HepG2 (cell line): ENCODE measurements at regions not wholly inside any gene's neighbourhood (a gene's known extent, or its start where the extent isn't known, plus 50 kb on each side); places are given as distances from the start of the nearest gene placed in this dataset.

Source experiments
- ATAC-seq: fragments of 200-7000 bp; cut with Tn5 transposase; 3 replicates; pipeline ENCODE4 v1.9.1; 2020; ENCODE audit warnings: mild to moderate bottlenecking, moderate library complexity
- BruUV-seq: library from RNA; stranded (reverse); fragments of 400-500 nt; replicated peaks from 2 replicates; lab custom pipeline; 2021; lab: Mats Ljungman, UMichigan
- CTCF ChIA-PET: fragments of 300-600 bp; formaldehyde crosslinking; extraction: SDS; loops from one replicate; lab custom pipeline; 2021; ENCODE audit warnings: low total read pairs, inconsistent platforms, low intra/inter-chr PET ratio; lab: Yijun Ruan, JAX
- POLR2A ChIA-PET: fragments of 350-600 bp; sonication (Branson Sonifier 250); formaldehyde crosslinking; loops from one replicate; lab custom pipeline; 2020; ENCODE audit warnings: antibody characterized with exemption, inconsistent platforms; lab: Yijun Ruan, JAX
- DNase-seq: peaks from one replicate; pipeline ENCODE4 v3.0.0-alpha.2; 2015; ENCODE audit warnings: low spot score
- FAIRE-seq: peaks from 3 replicates; lab custom pipeline; 2011; peaks lifted over from hg19 to GRCh38; lab: Jason Lieb, UNC
- H2AFZ ChIP-seq: one replicate; pipeline ENCODE4 v1.6.1; 2011; ENCODE audit warnings: low read length, inconsistent platforms
- H3K27ac ChIP-seq: fragments of 300-600 bp; 3 replicates; pipeline ENCODE4 v1.8.0; 2011; ENCODE audit warnings: mixed run types, mild to moderate bottlenecking, mixed read lengths, low read length, inconsistent platforms; ENCODE audit not compliant: insufficient read depth; ENCODE audit errors: extremely low read length
- H3K27me3 ChIP-seq, 2 experiments: fragments of 200-600 bp in 1 of 2; 2 replicates in 1 of 2; 3 replicates in 1 of 2; pipeline versions ENCODE4 v1.6.0 to v1.8.0; 2011; ENCODE audit warnings: low read length in 2 of 2, mild to moderate bottlenecking in 2 of 2, moderate library complexity in 2 of 2, inconsistent platforms in 1 of 2; ENCODE audit not compliant: insufficient read depth in 2 of 2, control insufficient read depth in 1 of 2
- H3K36me3 ChIP-seq, 2 experiments: fragments of 200-600 bp in 1 of 2; replicated peaks in 1 of 2; 2 replicates in 1 of 2; 3 replicates in 1 of 2; pipeline versions ENCODE4 v1.5.1 to v1.8.0; 2011; ENCODE audit warnings: low read length in 2 of 2, inconsistent platforms in 1 of 2; ENCODE audit not compliant: insufficient read depth in 2 of 2, control insufficient read depth in 1 of 2
- H3K4me1 ChIP-seq: 2 replicates; pipeline ENCODE4 v1.5.1; 2012; ENCODE audit warnings: low read length, inconsistent platforms; ENCODE audit not compliant: insufficient read depth
- H3K4me2 ChIP-seq: 2 replicates; pipeline ENCODE4 v1.6.0; 2011; ENCODE audit warnings: low read depth, low read length, inconsistent platforms
- H3K4me3 ChIP-seq, 3 experiments: fragments of 200-600 bp in 1 of 3; sonication (generic), shearing (Covaris generic) in 1 of 3; replicated peaks in 1 of 3; 2 replicates each; pipeline ENCODE4 v1.5.1; 2011 to 2016; ENCODE audit warnings: low read length in 3 of 3, inconsistent platforms in 2 of 3, low read depth in 2 of 3, mild to moderate bottlenecking in 2 of 3, control low read depth in 1 of 3, mixed read lengths in 1 of 3; ENCODE audit not compliant: insufficient read depth in 1 of 3
- H3K79me2 ChIP-seq: one replicate; pipeline ENCODE4 v1.6.1; 2011; ENCODE audit warnings: low read length, inconsistent platforms; ENCODE audit not compliant: insufficient read depth
- H3K9ac ChIP-seq: 2 replicates; pipeline ENCODE4 v1.6.0; 2011; ENCODE audit warnings: mild to moderate bottlenecking, low read depth, low read length, inconsistent platforms; ENCODE audit not compliant: insufficient read depth
- H3K9me3 ChIP-seq: 2 replicates; pipeline ENCODE4 v1.5.1; 2012; ENCODE audit warnings: mild to moderate bottlenecking, low read length
- H4K20me1 ChIP-seq: 2 replicates; pipeline ENCODE4 v1.6.0; 2011; ENCODE audit warnings: inconsistent platforms, mild to moderate bottlenecking, low read length, moderate library complexity; ENCODE audit not compliant: insufficient read depth
- ETV6 ChIP-seq: sonication (generic); formaldehyde crosslinking; conservative IDR thresholded peaks from 2 replicates; pipeline ENCODE4 v1.4.0; 2020; ENCODE audit warnings: missing genetic modification reagents
- SOX13 ChIP-seq, 3 experiments: fragments of 450-650 bp in 1 of 3; sonication (generic) in 1 of 3; formaldehyde crosslinking in 1 of 3; IDR thresholded peaks in 2 of 3; conservative IDR thresholded peaks in 1 of 3; 2 replicates each; pipeline versions ENCODE4 v1.5.0 to v1.6.1; 2016 to 2020; ENCODE audit warnings: antibody characterized with exemption in 1 of 3, mild to moderate bottlenecking in 1 of 3, missing compliant biosample characterization in 1 of 3, missing genetic modification reagents in 1 of 3, moderate library complexity in 1 of 3
- ZNF674 ChIP-seq: sonication (generic); formaldehyde crosslinking; IDR thresholded peaks from 2 replicates; pipeline ENCODE4 v1.5.0; 2020; ENCODE audit warnings: low read depth, mild to moderate bottlenecking, missing genetic modification reagents
- ZNF709 ChIP-seq: sonication (generic); formaldehyde crosslinking; IDR thresholded peaks from 2 replicates; pipeline ENCODE4 v1.5.0; 2020; ENCODE audit warnings: mild to moderate bottlenecking, missing genetic modification reagents
- ZNF768 ChIP-seq: sonication (generic); formaldehyde crosslinking; IDR thresholded peaks from 2 replicates; pipeline ENCODE4 v1.4.0; 2020; ENCODE audit warnings: missing genetic modification reagents
- WGBS: methylation state at CpG from one replicate; pipeline ENCODE4 v1.1.6; 2017; ENCODE audit warnings: low lambda C conversion rate; 5-methylcytosine and 5-hydroxymethylcytosine counted together
- in situ Hi-C: cut with HindIII; loops from 2 replicates; pipeline ENCODE4 v1.10.0; 2017; ENCODE audit warnings: low pct_unique_long_range_greater_than_20kb; ENCODE audit not compliant: extremely low pct_ligation_motif_present
- intact Hi-C: fragments of 100-400 bp; cut with micrococcal nuclease; formaldehyde crosslinking; loops from one replicate; pipeline ENCODE4 v1.10.0; 2022; ENCODE audit not compliant: unreplicated experiment
- TF ChIP-seq, protein P1 (sequence below): sonication (generic); formaldehyde crosslinking; conservative IDR thresholded peaks from 2 replicates; pipeline ENCODE4 v1.8.0; 2022; ENCODE audit warnings: missing genetic modification reagents
- TF ChIP-seq, protein P2 (sequence below): sonication (generic); formaldehyde crosslinking; IDR thresholded peaks from 2 replicates; pipeline ENCODE4 v1.5.0; 2020; ENCODE audit warnings: mild to moderate bottlenecking, missing genetic modification reagents
- TF ChIP-seq, protein P3 (sequence below): sonication (generic); formaldehyde crosslinking; IDR thresholded peaks from 2 replicates; pipeline ENCODE4 v1.5.1; 2020; ENCODE audit warnings: mild to moderate bottlenecking, missing genetic modification reagents, borderline replicate concordance

DNA sequence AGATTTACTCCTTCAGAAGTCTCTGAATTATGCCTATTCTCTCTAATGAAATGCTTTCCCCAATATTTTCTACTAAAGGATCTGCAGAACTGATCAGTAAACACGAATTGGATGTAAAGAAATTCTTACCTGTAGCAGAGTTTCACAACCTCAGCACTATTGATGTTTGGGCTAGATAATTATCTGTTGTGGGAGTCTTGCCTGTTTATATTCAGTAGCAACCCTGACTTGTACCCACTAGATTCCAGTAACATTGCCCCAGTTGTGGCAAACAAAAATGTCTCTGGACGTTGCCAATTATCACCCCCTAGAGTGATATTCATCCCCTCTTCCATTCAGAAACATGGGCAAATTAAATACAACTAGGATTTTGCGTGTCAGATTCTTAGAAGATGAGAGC lies 156.8 kb upstream of the TMTC2 start:
- no TSS peak for BruUV-seq
- POLR2A ChIA-PET, result no interaction called here
- no peaks in the 10 kb centered on the region for H3K9me3 ChIP-seq
- TF ChIP-seq, protein P1, sequence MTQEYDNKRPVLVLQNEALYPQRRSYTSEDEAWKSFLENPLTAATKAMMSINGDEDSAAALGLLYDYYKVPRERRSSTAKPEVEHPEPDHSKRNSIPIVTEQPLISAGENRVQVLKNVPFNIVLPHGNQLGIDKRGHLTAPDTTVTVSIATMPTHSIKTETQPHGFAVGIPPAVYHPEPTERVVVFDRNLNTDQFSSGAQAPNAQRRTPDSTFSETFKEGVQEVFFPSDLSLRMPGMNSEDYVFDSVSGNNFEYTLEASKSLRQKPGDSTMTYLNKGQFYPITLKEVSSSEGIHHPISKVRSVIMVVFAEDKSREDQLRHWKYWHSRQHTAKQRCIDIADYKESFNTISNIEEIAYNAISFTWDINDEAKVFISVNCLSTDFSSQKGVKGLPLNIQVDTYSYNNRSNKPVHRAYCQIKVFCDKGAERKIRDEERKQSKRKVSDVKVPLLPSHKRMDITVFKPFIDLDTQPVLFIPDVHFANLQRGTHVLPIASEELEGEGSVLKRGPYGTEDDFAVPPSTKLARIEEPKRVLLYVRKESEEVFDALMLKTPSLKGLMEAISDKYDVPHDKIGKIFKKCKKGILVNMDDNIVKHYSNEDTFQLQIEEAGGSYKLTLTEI, result no peak
- TF ChIP-seq, protein P2, sequence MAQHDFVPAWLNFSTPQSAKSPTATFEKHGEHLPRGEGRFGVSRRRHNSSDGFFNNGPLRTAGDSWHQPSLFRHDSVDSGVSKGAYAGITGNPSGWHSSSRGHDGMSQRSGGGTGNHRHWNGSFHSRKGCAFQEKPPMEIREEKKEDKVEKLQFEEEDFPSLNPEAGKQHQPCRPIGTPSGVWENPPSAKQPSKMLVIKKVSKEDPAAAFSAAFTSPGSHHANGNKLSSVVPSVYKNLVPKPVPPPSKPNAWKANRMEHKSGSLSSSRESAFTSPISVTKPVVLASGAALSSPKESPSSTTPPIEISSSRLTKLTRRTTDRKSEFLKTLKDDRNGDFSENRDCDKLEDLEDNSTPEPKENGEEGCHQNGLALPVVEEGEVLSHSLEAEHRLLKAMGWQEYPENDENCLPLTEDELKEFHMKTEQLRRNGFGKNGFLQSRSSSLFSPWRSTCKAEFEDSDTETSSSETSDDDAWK, result no peak
- TF ChIP-seq SOX13 (IDR thresholded peaks at IDR 0.05) (no peak), SOX13 (CRISPR knock-in tag; conservative IDR thresholded peaks at IDR 0.05 in 1 of 2, IDR thresholded peaks at IDR 0.05 in 1 of 2) (no peak), ZNF709 (CRISPR knock-in tag) (no peak), ETV6 (CRISPR knock-in tag) (no peak), ZNF768 (CRISPR knock-in tag) (no peak), ZNF674 (CRISPR knock-in tag) (no peak)
- TF ChIP-seq, protein P3, sequence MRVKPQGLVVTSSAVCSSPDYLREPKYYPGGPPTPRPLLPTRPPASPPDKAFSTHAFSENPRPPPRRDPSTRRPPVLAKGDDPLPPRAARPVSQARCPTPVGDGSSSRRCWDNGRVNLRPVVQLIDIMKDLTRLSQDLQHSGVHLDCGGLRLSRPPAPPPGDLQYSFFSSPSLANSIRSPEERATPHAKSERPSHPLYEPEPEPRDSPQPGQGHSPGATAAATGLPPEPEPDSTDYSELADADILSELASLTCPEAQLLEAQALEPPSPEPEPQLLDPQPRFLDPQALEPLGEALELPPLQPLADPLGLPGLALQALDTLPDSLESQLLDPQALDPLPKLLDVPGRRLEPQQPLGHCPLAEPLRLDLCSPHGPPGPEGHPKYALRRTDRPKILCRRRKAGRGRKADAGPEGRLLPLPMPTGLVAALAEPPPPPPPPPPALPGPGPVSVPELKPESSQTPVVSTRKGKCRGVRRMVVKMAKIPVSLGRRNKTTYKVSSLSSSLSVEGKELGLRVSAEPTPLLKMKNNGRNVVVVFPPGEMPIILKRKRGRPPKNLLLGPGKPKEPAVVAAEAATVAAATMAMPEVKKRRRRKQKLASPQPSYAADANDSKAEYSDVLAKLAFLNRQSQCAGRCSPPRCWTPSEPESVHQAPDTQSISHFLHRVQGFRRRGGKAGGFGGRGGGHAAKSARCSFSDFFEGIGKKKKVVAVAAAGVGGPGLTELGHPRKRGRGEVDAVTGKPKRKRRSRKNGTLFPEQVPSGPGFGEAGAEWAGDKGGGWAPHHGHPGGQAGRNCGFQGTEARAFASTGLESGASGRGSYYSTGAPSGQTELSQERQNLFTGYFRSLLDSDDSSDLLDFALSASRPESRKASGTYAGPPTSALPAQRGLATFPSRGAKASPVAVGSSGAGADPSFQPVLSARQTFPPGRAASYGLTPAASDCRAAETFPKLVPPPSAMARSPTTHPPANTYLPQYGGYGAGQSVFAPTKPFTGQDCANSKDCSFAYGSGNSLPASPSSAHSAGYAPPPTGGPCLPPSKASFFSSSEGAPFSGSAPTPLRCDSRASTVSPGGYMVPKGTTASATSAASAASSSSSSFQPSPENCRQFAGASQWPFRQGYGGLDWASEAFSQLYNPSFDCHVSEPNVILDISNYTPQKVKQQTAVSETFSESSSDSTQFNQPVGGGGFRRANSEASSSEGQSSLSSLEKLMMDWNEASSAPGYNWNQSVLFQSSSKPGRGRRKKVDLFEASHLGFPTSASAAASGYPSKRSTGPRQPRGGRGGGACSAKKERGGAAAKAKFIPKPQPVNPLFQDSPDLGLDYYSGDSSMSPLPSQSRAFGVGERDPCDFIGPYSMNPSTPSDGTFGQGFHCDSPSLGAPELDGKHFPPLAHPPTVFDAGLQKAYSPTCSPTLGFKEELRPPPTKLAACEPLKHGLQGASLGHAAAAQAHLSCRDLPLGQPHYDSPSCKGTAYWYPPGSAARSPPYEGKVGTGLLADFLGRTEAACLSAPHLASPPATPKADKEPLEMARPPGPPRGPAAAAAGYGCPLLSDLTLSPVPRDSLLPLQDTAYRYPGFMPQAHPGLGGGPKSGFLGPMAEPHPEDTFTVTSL, result no peak
- TF ChIP-seq, all 625 proteins: peak for 0
- WGBS, result 0% methylated on average over 3 of the region's 3 CpGs
- in situ Hi-C loops (loop anchor here (25.0 kb wide), 1 partner anchor 1982 kb away; no protein-coding TSS in a partner anchor), intact Hi-C loops (loop anchor here (5.0 kb wide), 2 partner anchors 857 to 1292 kb away; no protein-coding TSS in a partner anchor)
- Histone ChIP-seq H3K27ac (no peak overlapping the region), H3K79me2 (no peaks in the 10 kb centered on the region), H3K4me3 (no peak overlapping the region), H3K4me1 (no peaks in the 10 kb centered on the region), H3K36me3 (no peaks in the 10 kb centered on the region), H4K20me1 (no peaks in the 10 kb centered on the region), H3K27me3 (no peaks in the 10 kb centered on the region), H3K9ac (no peak overlapping the region), H3K4me2 (no peak overlapping the region), H2AFZ (no peak overlapping the region)
- DNase-seq (no peak), FAIRE-seq (no peak), ATAC-seq (no peak)
- CTCF ChIA-PET, result no interaction called here
